OCI-LY7 (cell line): ENCODE measurements at regions not wholly inside any gene's neighbourhood (a gene's known extent, or its start where the extent isn't known, plus 50 kb on each side); places are given as distances from the start of the nearest gene placed in this dataset.
"Not testable (repeated sequence)": the region's sequence is repeated elsewhere in the genome, so short reads cannot be mapped to it uniquely, and the experiment has no call there.

Experiments
- CTCF ChIP-seq: fragments of 200-600 bp; sonication (generic); conservative IDR thresholded peaks from 2 replicates; pipeline ENCODE4 v1.5.1; 2014; ENCODE audit warnings: mild to moderate bottlenecking, antibody characterized with exemption, low read length, moderate library complexity, mixed read lengths
- EZH2phosphoT487 ChIP-seq: fragments of 200-600 bp; sonication (generic); IDR thresholded peaks from 2 replicates; pipeline ENCODE4 v1.6.1; 2018; ENCODE audit warnings: low read depth, borderline replicate concordance, mild to moderate bottlenecking, mixed run types, antibody characterized with exemption, low read length, moderate library complexity, mixed read lengths

GRCh38 chr12:131284954-131285904, 331.5 kb downstream of the ADGRD1 start:
- not testable (repeated sequence) for TF ChIP-seq CTCF, EZH2phosphoT487
